HG02884 (cell line): ENCODE measurements at regions not wholly inside any gene's neighbourhood (a gene's known extent, or its start where the extent isn't known, plus 50 kb on each side); places are given as distances from the start of the nearest gene placed in this dataset.
A peak's percentile ranks its signal among the peaks of the same experiment; 100 is the strongest.

Experiments used
- ATAC-seq: cut with Tn5 transposase; IDR thresholded peaks from one replicate; pipeline ENCODE4 v1.9.1; 2021; ENCODE audit warnings: mild to moderate bottlenecking, moderate library complexity; ENCODE audit not compliant: unreplicated experiment

DNA sequence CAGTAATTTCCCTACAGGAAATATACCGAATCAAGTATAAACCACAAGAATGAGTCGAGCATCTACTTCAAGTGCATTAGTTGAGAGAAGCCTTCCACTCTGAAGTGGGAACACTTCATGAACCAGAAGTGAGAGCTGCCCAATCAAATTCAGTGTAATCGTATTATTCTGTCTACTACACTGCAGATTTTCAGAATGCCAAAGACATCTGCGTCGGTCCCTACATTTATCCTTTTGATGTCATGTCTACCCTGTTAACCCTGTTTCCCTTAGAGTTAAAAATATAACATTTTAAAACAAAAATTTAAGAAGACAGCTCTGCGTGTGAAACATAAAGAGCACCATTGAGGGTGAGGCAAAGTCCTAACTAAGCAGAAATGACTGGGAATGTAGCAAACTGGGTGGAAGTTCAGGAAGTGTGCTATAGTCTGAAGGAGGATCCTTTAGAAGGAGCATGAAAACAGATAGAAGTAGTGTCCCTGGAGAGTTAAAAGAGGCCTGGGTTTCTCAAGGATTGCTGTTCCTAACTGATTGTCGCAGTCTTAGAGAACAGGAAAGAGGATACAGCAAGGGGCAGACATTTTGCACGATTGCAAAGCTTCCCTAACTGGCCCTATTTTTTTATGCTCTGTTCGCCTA, 291.2 kb downstream of the PTPRC start:
- ATAC-seq: peak; percentile 63

DNA sequence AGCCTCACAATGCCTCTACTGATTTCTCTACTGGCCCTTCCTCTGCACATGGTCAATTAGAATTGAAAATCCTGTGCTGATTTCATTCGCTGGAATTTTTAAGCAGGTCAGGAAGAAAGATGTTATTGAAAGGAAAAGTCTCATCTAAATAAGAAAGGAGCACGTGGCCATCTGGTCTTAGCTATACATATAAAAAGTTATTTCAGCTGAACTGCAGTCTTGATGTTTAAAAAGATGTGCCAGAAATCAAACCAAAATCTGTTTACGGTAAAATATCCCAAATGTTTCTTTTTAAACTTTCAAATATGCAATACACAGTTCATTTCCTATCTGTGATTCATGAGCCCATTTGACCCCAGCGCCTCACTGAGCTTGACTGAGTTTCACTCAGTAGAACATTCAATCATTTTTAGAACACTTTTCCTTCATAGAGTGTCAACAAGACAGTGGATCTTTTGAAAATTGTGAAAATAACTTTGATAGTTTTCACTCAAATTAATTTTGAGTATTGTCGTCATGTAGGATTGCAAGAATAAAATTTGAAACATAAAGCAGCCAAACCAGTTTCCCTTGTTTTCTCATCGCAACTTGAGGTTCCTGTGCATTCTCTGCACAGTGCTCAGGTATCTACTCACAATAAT, 293.6 kb downstream of the PTPRC start:
- ATAC-seq: no peak

DNA sequence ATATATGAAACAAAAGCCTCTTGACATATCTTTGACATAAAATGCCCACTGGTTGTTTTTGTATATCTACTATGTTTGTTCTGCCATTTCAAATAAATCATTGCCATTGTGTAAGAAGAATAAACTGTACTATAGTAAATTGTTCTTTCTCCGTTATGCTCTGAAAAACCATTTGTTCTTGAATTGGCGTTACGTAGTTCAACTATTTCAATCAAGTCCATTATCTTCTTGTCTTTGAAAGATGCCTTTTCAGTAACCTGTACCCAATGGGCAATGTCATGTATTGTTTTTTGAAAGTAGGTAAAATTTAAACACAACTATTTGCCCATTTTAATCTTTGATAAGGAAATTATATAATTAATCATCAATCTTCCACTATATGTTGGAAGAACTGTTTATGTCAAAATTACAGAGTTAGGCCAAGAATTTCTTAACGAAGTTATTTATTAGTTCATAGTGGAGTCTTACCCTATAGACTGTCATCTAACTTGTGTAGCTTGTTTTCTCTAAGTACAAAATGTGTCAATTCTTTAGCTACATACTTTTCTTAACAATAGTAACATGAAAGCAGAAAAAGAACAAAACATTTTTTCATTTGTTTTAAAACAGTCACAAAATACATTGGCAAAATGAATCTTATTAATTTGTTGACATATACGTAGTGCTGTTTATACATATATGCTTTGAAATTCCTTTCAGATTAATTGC, 294.8 kb downstream of the PTPRC start:
- no peak for ATAC-seq

DNA sequence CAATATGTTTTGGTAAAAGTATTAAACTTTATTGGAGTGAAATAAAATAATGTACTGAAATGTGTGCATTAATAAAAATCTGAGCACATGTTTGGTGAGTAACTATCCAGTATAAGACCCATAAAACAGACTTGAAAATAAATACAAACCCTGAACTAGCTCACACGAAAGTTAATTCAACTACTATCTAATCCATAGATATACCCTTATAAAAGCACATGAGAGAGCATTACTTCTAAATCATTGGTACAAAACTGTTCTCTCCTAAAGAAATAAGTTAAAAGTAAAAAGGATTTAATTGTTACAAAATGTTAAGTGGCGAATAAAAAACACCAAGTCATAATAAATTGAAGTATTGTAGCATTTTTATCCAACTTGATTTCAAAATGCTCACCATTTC, 295.6 kb downstream of the PTPRC start:
- no peak for ATAC-seq

DNA sequence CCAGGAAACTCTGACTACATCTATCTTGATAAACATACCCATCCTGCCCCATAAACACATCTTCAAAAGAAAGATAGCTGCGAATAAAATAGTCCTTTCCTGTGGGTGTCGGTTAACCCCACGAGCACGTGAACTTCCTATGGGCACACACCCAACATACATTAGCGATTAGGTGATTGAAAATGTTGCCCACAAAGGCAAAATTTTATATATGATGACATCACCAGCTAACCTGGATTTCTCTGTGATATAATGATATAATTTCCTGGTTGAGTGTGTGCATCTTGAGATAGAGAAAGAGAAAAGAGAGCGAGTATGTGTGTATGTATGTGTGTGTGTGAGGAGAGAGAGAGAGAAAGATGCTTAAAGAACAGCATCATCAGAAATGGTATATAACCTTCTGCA, 296.1 kb downstream of the PTPRC start:
- peak; percentile 11 for ATAC-seq

DNA sequence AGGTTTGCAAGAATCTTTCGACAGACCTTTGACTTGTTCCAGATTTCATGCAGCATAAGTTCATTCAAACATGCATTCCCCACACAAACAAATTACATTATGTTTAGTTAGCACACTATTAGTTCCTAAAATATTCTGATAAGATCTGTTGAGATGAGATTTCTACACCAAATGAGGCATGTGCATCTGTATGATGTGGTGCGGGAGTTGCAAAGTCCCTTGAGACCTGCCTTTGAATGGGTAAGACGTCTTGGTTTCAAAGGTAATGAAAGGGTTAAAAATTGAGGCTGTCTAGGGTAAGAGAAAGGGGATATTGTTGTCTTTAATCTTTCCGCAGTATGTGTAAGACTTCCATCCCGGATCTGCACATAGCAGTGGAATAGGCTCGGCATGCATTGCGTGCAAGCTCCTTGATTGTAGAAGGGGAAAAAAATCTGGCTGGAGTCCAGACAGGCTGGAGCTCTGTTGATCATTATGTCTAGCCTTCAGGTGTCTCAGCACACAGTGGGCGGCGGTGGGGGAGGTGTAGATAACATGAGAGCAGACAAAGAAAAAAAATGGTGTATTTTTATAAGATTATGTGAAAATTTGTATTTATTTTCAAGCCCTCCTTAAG, 296.6 kb downstream of the PTPRC start:
- peak; percentile 39 for ATAC-seq

DNA sequence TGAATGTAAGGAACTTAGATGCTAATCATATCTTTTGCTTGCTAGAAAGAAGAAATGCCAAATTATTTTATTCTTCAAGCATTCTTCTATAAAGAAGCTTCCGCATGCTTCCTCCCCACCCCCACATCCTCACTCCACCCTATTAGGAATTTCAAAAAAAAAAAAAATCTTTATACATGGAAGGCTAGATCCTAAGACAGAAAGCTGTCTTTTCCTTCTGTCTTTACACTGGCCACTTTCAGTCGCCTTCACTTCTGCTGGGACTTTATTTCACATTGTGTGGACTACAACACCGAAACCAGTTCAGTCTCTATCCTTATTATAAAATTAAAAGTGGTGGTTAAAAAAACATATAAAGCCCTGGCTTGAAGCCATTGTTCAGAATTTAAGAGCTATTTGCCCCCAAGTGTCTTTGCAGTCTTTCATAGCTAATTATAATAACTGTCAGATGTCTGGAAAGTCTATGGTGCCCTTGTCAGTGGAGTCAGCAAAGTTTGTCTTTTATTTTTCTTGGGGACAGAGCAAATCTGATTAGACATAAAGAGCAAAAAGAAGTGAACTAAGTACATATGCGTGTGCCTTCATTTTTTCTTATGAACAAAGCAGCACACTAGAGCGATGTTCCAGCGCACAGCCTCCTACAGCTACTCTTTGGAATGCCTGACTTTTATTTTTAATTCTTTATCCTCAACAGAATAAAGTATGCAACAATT, 297.7 kb downstream of the PTPRC start:
- no peak for ATAC-seq

DNA sequence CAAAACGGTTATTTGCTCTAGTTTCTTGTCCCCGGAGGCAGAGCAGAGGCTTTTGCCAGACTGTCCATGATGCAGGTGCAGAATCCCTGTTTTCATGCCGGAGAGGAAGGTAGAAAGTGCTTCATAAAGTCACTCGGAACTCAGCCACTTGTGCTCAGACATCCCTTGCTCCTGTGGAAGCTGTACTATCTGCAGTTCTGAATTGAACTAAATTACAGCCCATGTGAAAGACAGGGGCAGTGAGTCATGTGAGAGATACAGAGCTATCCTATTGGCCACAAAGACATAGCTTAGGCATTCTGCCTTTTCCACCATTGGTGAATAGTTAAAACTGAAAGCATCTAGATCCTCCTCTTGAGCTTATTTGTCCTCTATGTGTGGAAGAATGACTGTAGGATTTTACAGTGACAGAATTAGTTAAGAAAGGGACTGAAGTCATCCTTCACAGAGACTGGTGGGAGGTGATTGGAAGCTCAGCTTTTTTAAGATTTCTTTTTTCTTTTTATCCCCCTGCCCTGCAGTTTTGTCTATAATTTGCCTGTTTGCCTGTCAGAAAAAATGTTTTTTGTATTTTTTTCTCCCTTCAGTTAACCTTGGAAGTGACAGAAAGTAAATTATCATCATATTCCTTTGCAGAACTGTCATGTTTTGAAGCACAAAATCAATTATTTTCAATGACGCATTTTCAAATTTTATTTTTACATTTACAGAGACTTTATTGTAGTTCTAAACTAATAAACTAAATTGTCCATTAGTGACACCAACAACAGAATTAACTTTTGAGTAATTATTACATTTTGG, 298.6 kb downstream of the PTPRC start:
- ATAC-seq: peak; percentile 88

DNA sequence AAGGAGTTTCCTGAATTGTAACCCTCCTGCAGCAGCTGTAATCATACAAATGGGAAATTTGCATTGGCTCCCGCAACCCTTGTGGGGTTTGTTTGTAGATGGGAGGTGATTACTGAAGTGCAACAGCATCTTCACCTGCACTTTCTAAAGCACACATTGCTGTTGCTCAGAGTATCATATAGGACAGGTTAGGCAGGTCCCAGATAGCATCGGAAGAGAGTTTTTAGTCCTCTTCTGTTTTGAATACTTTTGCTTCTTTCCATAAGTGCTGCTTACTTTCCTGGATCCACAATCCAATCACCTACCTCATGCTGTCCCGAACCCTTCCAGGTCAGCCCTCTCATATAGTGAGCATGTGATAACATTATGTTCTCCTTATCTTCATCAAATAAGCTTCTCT, 300.4 kb downstream of the PTPRC start:
- ATAC-seq: no peak

DNA sequence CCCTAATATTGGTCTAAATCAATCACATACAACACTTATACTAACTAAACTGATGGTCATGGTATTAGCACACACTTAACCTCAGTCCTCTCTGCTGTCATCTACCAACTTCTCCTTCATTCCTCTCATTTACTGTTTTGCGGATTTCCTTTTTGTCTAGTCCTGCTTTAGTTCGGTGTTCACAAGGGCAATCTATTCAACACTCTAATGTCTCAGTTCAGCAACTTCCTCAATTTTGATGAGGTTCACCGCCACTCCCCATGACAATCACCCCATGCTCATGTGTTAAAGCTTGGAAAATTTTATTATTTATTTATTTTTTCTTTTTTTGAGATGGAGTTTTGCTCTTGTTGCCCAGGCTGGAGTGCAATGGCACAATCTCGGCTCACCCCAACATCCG, 301.1 kb downstream of the PTPRC start:
- ATAC-seq: no peak

DNA sequence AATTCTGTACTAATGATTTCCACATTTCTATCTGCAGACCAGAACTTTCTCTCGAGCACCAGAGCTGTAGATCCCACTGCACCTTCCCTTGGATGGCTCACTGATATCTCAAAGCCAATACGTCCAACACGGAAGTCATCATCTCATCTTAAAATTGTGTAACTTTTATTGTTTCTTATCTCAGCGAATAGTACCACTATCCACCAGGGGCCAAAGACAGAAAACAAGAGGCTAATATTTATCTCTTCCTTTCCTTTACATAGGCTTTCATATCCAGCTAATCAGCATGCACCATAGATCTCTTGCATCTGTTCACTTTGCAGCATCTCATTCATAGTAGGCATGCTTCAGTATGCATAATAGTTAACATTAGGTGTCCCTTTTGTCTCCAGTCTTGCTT, 303.6 kb downstream of the PTPRC start:
- no peak for ATAC-seq

DNA sequence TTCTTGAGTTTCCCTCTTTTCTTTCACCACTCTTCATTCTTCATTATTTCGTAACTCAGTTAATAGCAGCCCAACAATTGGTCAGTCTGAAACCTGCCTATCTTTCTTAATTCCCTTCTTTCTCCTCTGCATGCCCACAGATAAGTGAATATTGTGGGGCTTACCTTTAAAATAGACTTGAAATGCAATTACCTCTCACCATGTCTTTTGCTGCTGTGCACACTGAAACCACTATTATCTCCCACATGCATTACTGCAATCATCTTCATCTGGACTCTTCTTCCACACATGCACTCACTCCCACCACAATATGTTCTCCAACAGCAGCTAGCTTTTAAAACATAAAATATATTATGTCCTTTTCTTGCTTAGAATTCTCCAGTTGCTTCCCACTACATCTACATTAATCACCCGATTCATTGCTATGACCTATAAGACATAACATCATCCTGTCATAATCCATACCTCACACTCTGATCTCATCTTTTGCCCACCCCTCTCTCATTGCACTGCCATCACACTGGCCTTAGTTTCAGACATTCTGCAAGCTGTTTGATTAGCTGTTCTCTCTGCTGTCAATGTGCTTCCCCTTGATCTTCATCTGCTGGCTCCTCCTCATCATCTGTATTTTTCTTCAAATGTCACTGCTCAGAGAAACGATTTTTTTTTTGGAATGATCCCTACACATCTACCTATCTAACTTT, 304.8 kb downstream of the PTPRC start:
- ATAC-seq: no peak

DNA sequence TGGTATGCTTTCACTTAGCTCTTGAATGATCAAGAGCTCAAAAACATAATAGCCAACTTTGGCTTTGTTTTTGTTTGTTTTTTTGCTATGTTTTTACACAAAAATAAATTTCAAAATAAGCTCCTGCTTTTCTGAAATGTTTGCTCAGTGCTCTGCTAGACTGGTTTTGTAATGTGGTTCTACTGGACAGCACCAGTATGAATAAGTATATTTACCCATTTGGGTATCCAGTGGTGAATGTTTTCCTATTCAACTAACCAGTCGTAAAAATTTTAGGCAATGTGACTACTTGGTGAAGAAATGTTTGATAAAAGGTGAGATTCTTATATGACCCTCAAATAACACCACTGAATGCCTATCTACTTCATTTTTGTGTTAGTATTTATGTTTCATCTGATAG, 308.6 kb downstream of the PTPRC start:
- ATAC-seq: no peak

DNA sequence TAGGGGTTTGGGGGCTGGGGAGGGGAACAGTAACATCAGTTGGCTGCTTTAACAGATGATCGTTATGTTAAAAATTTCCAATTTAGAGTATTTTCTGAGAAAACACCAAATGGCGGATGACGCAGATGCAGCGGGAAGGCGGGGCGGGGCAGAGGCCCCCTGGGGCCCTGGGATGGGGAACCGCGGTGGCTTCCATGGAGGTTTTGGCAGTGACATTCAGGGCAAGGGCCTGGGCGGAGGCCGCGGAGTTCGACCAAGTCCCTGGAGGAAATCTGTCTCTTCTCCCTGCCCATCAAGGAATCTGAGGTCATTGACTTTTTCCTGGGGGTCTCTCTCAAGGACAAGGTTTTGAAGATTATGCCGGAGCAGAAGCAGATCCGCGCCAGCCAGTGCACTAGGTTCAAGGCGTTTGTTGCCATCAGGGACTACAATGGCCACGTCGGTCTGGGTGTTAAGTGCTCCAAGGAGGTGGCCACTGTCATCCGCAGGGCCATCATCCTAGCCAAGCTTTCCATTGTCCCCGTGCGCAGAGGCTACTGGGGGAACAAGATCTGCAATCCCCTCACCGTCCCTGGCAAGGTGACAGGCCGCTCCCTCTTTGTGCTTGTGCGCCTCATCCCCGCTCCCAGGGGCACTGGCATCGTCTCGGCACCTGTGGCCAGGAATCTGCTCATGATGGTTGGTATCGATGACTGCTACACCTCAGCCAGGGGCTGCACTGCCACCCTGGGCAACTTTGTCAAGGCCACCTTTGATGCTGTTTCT, 310.2 kb downstream of the PTPRC start:
- no peak for ATAC-seq

DNA sequence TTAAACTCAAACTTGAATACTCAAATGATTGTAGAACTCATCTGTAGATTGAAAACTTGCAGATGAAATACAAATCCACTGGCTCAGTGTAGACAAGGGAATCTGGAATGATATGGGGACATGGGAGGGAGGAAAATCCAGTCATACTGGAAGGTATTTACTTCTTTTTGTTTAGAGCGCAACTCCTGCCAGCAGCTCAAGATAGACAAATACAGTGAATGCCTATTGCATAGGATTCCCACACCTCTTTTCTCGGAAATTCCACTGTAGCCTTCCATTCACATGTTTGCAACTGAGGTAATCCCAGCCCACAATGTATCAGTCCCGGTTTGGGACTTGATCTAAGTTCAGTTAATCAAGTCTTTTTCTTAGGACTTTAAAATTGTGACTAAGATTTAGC, 311.2 kb downstream of the PTPRC start:
- ATAC-seq: no peak

DNA sequence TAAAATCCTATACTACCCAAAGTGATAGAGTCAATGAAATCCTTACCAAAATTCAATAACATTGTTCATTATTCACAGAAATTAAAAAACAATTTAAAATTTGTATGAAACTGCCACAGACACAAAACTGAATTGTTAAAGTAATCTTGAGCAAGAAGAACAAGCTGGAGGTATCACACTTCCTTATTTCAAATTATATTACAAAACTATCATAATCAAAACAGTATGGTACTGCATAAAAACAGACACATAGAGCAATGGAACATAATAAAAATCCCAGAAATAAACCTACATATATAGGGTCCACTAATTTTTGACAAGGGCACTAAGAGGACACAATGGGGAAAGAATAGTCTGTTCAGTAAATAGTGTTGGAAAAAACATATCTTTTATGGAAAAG, 316.2 kb downstream of the PTPRC start:
- no peak for ATAC-seq

DNA sequence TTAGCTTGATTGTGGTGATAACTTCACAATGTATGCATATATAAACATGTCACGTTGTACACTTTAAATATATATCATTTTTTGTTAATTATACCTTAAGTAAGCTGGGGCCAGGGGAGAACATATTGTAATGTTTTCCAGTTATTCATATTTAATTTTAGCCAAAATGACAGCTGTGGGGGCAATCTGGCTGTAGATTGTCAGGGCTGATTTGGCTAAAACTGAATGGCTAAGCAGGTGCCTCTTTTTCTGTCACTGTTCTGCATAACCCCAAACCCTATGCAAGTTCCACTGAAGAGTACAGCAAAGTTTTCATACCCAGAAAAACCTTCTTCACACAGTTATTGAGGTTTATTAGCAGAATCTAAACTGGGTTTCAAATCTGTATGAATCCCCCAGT, 318.2 kb downstream of the PTPRC start:
- ATAC-seq: no peak

DNA sequence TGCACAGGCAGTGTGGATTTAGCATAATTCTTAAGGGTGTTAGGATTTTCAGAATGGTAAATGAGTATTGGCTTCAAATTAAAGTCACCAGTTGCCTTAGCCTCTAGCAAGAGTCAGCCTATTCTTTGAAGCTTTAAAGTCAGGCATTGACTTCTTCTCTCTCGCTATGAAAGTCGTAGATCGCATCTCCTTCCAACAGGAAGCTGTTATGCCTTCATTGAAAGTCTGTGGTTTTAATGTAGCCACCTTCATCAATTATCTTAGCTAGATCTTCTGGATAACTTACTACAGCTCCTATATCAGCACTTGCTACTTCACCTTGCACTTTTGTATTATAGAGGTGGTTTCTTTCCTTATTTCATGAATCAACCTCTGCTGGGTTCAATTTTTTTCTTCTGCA, 320.2 kb downstream of the PTPRC start:
- no peak for ATAC-seq

DNA sequence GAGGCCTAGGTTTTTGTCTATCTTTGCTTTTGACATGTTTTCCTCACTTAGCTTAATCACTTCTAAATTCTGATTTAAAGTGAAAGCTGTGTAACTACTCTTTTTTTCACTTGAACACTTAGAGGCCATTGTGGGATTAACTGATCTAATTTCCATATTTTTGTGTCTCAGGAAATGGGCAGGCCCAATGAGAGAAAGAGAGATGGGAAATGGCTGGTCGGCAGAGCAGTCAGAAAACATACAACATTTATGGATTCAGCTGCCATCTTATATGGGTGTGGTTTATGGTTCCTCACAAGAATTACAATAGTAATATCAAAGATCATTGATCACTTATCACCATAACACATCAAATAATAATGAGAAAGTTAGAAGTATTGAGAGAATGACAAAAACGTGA, 320.8 kb downstream of the PTPRC start:
- no peak for ATAC-seq
